H9 (cell line): ENCODE measurements at regions not wholly inside any gene's neighbourhood (a gene's known extent, or its start where the extent isn't known, plus 50 kb on each side); places are given as distances from the start of the nearest gene placed in this dataset.

Experiments
- DNase-seq: peaks from one replicate; pipeline ENCODE4 v3.0.0-alpha.2; 2017
- H2AFZ ChIP-seq: one replicate; pipeline ENCODE4 v1.6.1; 2013; ENCODE audit warnings: mild to moderate bottlenecking, low read length, control low read depth, moderate library complexity
- H2AK5ac ChIP-seq: 2 replicates; pipeline ENCODE4 v1.6.1; 2013; ENCODE audit warnings: low read length, control low read depth, mixed read lengths; ENCODE audit not compliant: insufficient read length
- H2BK120ac ChIP-seq: one replicate; pipeline ENCODE4 v1.6.1; 2013; ENCODE audit warnings: low read depth, mild to moderate bottlenecking, low read length, control low read depth, inconsistent platforms; ENCODE audit not compliant: poor library complexity, severe bottlenecking
- H2BK12ac ChIP-seq: 2 replicates; pipeline ENCODE4 v1.6.1; 2013; ENCODE audit warnings: low read length, control low read depth, mixed read lengths, low read depth; ENCODE audit not compliant: insufficient read length
- H2BK15ac ChIP-seq: 2 replicates; pipeline ENCODE4 v1.6.1; 2013; ENCODE audit warnings: low read depth, low read length, control low read depth
- H2BK20ac ChIP-seq: one replicate; pipeline ENCODE4 v1.6.1; 2013; ENCODE audit warnings: low read depth, mild to moderate bottlenecking, low read length, control low read depth, inconsistent platforms; ENCODE audit not compliant: poor library complexity, severe bottlenecking
- H2BK5ac ChIP-seq: 2 replicates; pipeline ENCODE4 v1.6.1; 2013; ENCODE audit warnings: low read length, control low read depth, mixed read lengths; ENCODE audit not compliant: insufficient read length
- H3K14ac ChIP-seq: 2 replicates; pipeline ENCODE4 v1.6.1; 2013; ENCODE audit warnings: low read length, control low read depth; ENCODE audit not compliant: insufficient read depth
- H3K18ac ChIP-seq: 2 replicates; pipeline ENCODE4 v1.6.1; 2013; ENCODE audit warnings: low read depth, mild to moderate bottlenecking, mixed read lengths, low read length, control low read depth; ENCODE audit not compliant: insufficient read length
- H3K23ac ChIP-seq: 2 replicates; pipeline ENCODE4 v1.6.1; 2013; ENCODE audit warnings: low read length, control low read depth, mixed read lengths, low read depth; ENCODE audit not compliant: insufficient read length
- H3K23me2 ChIP-seq: 2 replicates; pipeline ENCODE4 v1.6.1; 2013; ENCODE audit warnings: low read depth, mild to moderate bottlenecking, mixed read lengths, low read length, control low read depth; ENCODE audit not compliant: insufficient read length, poor library complexity, severe bottlenecking
- H3K27ac ChIP-seq: 2 replicates; pipeline ENCODE4 v1.5.1; 2013; ENCODE audit warnings: low read length, control low read depth, mixed read lengths, low read depth; ENCODE audit not compliant: insufficient read length
- H3K27me3 ChIP-seq: 2 replicates; pipeline ENCODE4 v1.6.1; 2013; ENCODE audit warnings: low read length, control low read depth, inconsistent platforms; ENCODE audit not compliant: insufficient read depth
- H3K4ac ChIP-seq: 2 replicates; pipeline ENCODE4 v1.6.1; 2013; ENCODE audit warnings: low read depth, mild to moderate bottlenecking, control low read depth, inconsistent platforms, low read length, moderate library complexity
- H3K4me1 ChIP-seq: 2 replicates; pipeline ENCODE4 v1.6.1; 2013; ENCODE audit warnings: low read length, control low read depth, inconsistent platforms; ENCODE audit not compliant: insufficient read depth
- H3K4me2 ChIP-seq: 2 replicates; pipeline ENCODE4 v1.6.1; 2013; ENCODE audit warnings: low read length, control low read depth, mixed read lengths; ENCODE audit not compliant: insufficient read length, insufficient read depth
- H3K56ac ChIP-seq: 2 replicates; pipeline ENCODE4 v1.6.1; 2013; ENCODE audit warnings: low read depth, mild to moderate bottlenecking, mixed read lengths, low read length, control low read depth; ENCODE audit not compliant: insufficient read length
- H3K79me1 ChIP-seq: 2 replicates; pipeline ENCODE4 v1.6.1; 2013; ENCODE audit warnings: low read depth, mild to moderate bottlenecking, moderate library complexity, low read length, control low read depth, inconsistent platforms; ENCODE audit not compliant: insufficient read depth, poor library complexity, severe bottlenecking
- H3K79me2 ChIP-seq: 2 replicates; pipeline ENCODE4 v1.6.1; 2013; ENCODE audit warnings: low read length, control low read depth, inconsistent platforms; ENCODE audit not compliant: insufficient read depth
- H3K9ac ChIP-seq: 2 replicates; pipeline ENCODE4 v1.6.1; 2013; ENCODE audit warnings: low read length, control low read depth, mixed read lengths; ENCODE audit not compliant: insufficient read length; ENCODE audit errors: extremely low read depth
- H3K9me3 ChIP-seq: one replicate; pipeline ENCODE4 v1.6.1; 2013; ENCODE audit warnings: low read depth, low read length, inconsistent platforms; ENCODE audit not compliant: control insufficient read depth
- H3T11ph ChIP-seq: one replicate; pipeline ENCODE4 v1.6.1; 2013; ENCODE audit warnings: mild to moderate bottlenecking, low read length, control low read depth, inconsistent platforms
- H4K20me1 ChIP-seq: one replicate; pipeline ENCODE4 v1.6.1; 2013; ENCODE audit not compliant: control insufficient read depth, insufficient read length, insufficient read depth
- H4K5ac ChIP-seq: 2 replicates; pipeline ENCODE4 v1.6.1; 2013; ENCODE audit warnings: low read depth, mild to moderate bottlenecking, mixed read lengths, low read length, control low read depth; ENCODE audit not compliant: insufficient read length
- H4K8ac ChIP-seq: replicated peaks from 2 replicates; pipeline ENCODE4 v1.6.1; 2013; ENCODE audit warnings: low read length, control low read depth, mixed read lengths, low read depth; ENCODE audit not compliant: insufficient read length
- H4K91ac ChIP-seq: 2 replicates; pipeline ENCODE4 v1.6.1; 2013; ENCODE audit warnings: low read depth, mild to moderate bottlenecking, moderate library complexity, mixed read lengths, low read length, control low read depth; ENCODE audit not compliant: insufficient read length
- H3K27ac Mint-ChIP-seq, 3 experiments: 2 replicates in 2 of 3; 3 replicates in 1 of 3; pipeline ENCODE4 v1.8.0; 2020 to 2021; ENCODE audit warnings: mixed read lengths in 3 of 3, mild to moderate bottlenecking in 1 of 3, moderate library complexity in 1 of 3
- H3K27me3 Mint-ChIP-seq: 2 replicates; pipeline ENCODE4 v1.8.0; 2021; ENCODE audit warnings: low read depth, mild to moderate bottlenecking, moderate library complexity, mixed read lengths
- H3K36me3 Mint-ChIP-seq, 3 experiments: 2 replicates in 2 of 3; 3 replicates in 1 of 3; pipeline ENCODE4 v1.8.0; 2020 to 2021; ENCODE audit warnings: low read depth in 3 of 3, mixed read lengths in 3 of 3; ENCODE audit not compliant: insufficient read depth in 1 of 3
- H3K4me1 Mint-ChIP-seq, 2 experiments: 2 replicates each; pipeline ENCODE4 v1.8.0; 2020; ENCODE audit warnings: mixed read lengths in 2 of 2
- H3K4me3 Mint-ChIP-seq, 2 experiments: 2 replicates in 1 of 2; 3 replicates in 1 of 2; pipeline ENCODE4 v1.8.0; 2020 to 2021; ENCODE audit warnings: mild to moderate bottlenecking in 2 of 2, mixed read lengths in 2 of 2, moderate library complexity in 1 of 2
- H3K9me3 Mint-ChIP-seq, 2 experiments: 2 replicates in 1 of 2; 3 replicates in 1 of 2; pipeline ENCODE4 v1.8.0; 2020; ENCODE audit warnings: mild to moderate bottlenecking in 2 of 2, mixed read lengths in 2 of 2, moderate library complexity in 1 of 2
- CTCF ChIP-seq: fragments of 200-600 bp; sonication (generic); conservative IDR thresholded peaks from 3 replicates; pipeline ENCODE4 v1.8.0; 2021; ENCODE audit warnings: antibody characterized with exemption, mild to moderate bottlenecking
- WGBS: extraction: QIAGEN DNeasy Blood & Tissue Kit; methylation state at CpG from one replicate; pipeline ENCODE4 v1.1.7; 2013; ENCODE audit warnings: missing lambda C conversion rate, low lambda C conversion rate, mixed read lengths; ENCODE audit not compliant: insufficient read length; ENCODE audit errors: extremely low coverage; 5-methylcytosine and 5-hydroxymethylcytosine counted together

GRCh38 chr6:113690281-113691259, 166.6 kb upstream of the MARCKS start:
- no peak overlapping the region for H3T11ph ChIP-seq
- TF ChIP-seq CTCF = no peak
- no peaks in the 10 kb centered on the region for H3K4me1 ChIP-seq
- H3K9me3 Mint-ChIP-seq = no peaks in the 10 kb centered on the region
- H3K9ac ChIP-seq = no peak overlapping the region
- WGBS = no CpG with 5 or more reads among the region's 5 CpGs
- no peak overlapping the region for H3K14ac ChIP-seq
- no peak overlapping the region for H2BK5ac ChIP-seq
- no peak overlapping the region for H3K4me2 ChIP-seq
- H3K27ac ChIP-seq = no peak overlapping the region
- peaks cover 2 to 3% of the 10 kb centered on the region in 2 experiments; a peak in 2 of 4 replicates for H3K4me1 Mint-ChIP-seq
- no peaks in the 10 kb centered on the region for H4K20me1 ChIP-seq
- no peak overlapping the region for H2BK12ac ChIP-seq
- no peak overlapping the region for H2AFZ ChIP-seq
- no peak overlapping the region for H2BK15ac ChIP-seq
- no peaks in the 10 kb centered on the region for H3K27me3 ChIP-seq
- H3K36me3 Mint-ChIP-seq = no peaks in the 10 kb centered on the region
- DNase-seq = no peak
- no peak overlapping the region for H3K23ac ChIP-seq
- no peak overlapping the region for H3K27ac Mint-ChIP-seq
- no peaks in the 10 kb centered on the region for H3K79me1 ChIP-seq
- no peak overlapping the region for H2BK20ac ChIP-seq
- H3K4ac ChIP-seq = no peak overlapping the region
- H3K79me2 ChIP-seq = no peaks in the 10 kb centered on the region
- H2AK5ac ChIP-seq = no peak overlapping the region
- H3K27me3 Mint-ChIP-seq = no peaks in the 10 kb centered on the region
- H2BK120ac ChIP-seq = no peak overlapping the region
- no peak overlapping the region for H4K5ac ChIP-seq
- H4K91ac ChIP-seq = no peak overlapping the region
- no peak overlapping the region for H4K8ac ChIP-seq
- H3K23me2 ChIP-seq = no peaks in the 10 kb centered on the region
- H3K9me3 ChIP-seq = no peaks in the 10 kb centered on the region
- no peak overlapping the region for H3K56ac ChIP-seq
- no peak overlapping the region for H3K18ac ChIP-seq
- no peak overlapping the region for H3K4me3 Mint-ChIP-seq
